Endothelial cell of hepatic sinusoid (primary cell): ENCODE measurements at regions not wholly inside any gene's neighbourhood (a gene's known extent, or its start where the extent isn't known, plus 50 kb on each side); places are given as distances from the start of the nearest gene placed in this dataset.

Source experiments
- in situ Hi-C: cut with HindIII; loops from 2 replicates; pipeline ENCODE4 v1.10.0; 2017; ENCODE audit warnings: low sequenced_read_pairs

- in situ Hi-C loops, result no loop called here
These were observed 225.0 kb upstream of the GRIP1 start for GRCh38 chr12:66903782-66904396.

- in situ Hi-C loops, result no loop called here
These were observed 226.3 kb upstream of the GRIP1 start for GRCh38 chr12:66905201-66905600.

GRCh38 chr12:66910366-66910974 is 231.6 kb upstream of the GRIP1 start:
- in situ Hi-C loops, result no loop called here

- in situ Hi-C loops, result no loop called here
These were observed 236.5 kb upstream of the GRIP1 start for GRCh38 chr12:66915306-66915904.

- in situ Hi-C loops, result no loop called here
These were observed 237.3 kb upstream of the GRIP1 start for GRCh38 chr12:66916189-66916588.

- in situ Hi-C loops, result no loop called here
These were observed 240.6 kb upstream of the GRIP1 start for GRCh38 chr12:66919466-66919865.

- in situ Hi-C loops, result no loop called here
These were observed 241.3 kb upstream of the GRIP1 start for GRCh38 chr12:66920205-66920604.

GRCh38 chr12:66921151-66921550 is 242.3 kb upstream of the GRIP1 start:
- in situ Hi-C loops, result no loop called here

- in situ Hi-C loops, result no loop called here
These were observed 246.2 kb upstream of the GRIP1 start for GRCh38 chr12:66925083-66925482.

GRCh38 chr12:66929121-66929520 is 250.2 kb upstream of the GRIP1 start:
- in situ Hi-C loops, result no loop called here

- in situ Hi-C loops, result no loop called here
These were observed 252.2 kb upstream of the GRIP1 start for GRCh38 chr12:66931091-66931490.

GRCh38 chr12:66932126-66932525 is 253.2 kb upstream of the GRIP1 start:
- in situ Hi-C loops, result no loop called here

- in situ Hi-C loops, result no loop called here
These were observed 255.6 kb upstream of the GRIP1 start for GRCh38 chr12:66934302-66935062.

GRCh38 chr12:66941150-66941549 is 262.3 kb upstream of the GRIP1 start:
- in situ Hi-C loops, result no loop called here

GRCh38 chr12:66942741-66943465 is 264.0 kb upstream of the GRIP1 start:
- in situ Hi-C loops, result no loop called here

GRCh38 chr12:66944365-66944764 is 265.5 kb upstream of the GRIP1 start:
- in situ Hi-C loops, result no loop called here

- in situ Hi-C loops, result no loop called here
These were observed 266.4 kb upstream of the GRIP1 start for GRCh38 chr12:66945189-66945817.

GRCh38 chr12:66947119-66947518 is 268.2 kb upstream of the GRIP1 start:
- in situ Hi-C loops, result no loop called here

- in situ Hi-C loops, result no loop called here
These were observed 273.8 kb upstream of the GRIP1 start for GRCh38 chr12:66952668-66953067.

- in situ Hi-C loops, result no loop called here
These were observed 277.4 kb upstream of the GRIP1 start for GRCh38 chr12:66956300-66956699.

- in situ Hi-C loops, result no loop called here
These were observed 280.4 kb upstream of the GRIP1 start for GRCh38 chr12:66959276-66959675.
